Stimulated activated naive B cell treated with anti-CD40 and anti-IgM and Interleukin-4, amounts not matched to agents 10 μg/mL and 1 μg/mL and 100 μg/mL, for 72 hours (primary cell): ENCODE measurements at regions not wholly inside any gene's neighbourhood (a gene's known extent, or its start where the extent isn't known, plus 50 kb on each side); places are given as distances from the start of the nearest gene placed in this dataset.
"Not testable (repeated sequence)": the region's sequence is repeated elsewhere in the genome, so short reads cannot be mapped to it uniquely, and the experiment has no call there.

Source experiments
- ATAC-seq, 2 donors: fragments of 150-1000 bp; cut with Tn5 transposase; replicated peaks; 2 replicates each; pipeline ENCODE4 v1.10.0; 2021; ENCODE audit warnings: moderate library complexity in 1 of 2
- DNase-seq: peaks from one replicate; pipeline ENCODE4 v3.0.0; 2021
- H3K27ac Mint-ChIP-seq: one replicate; pipeline ENCODE4 v1.8.0; 2022; ENCODE audit warnings: mild to moderate bottlenecking, mixed read lengths
- H3K27me3 Mint-ChIP-seq, 2 donors: one replicate each; pipeline ENCODE4 v1.8.0; 2022; ENCODE audit warnings: mixed read lengths in 2 of 2
- H3K36me3 Mint-ChIP-seq, 2 donors: one replicate each; pipeline ENCODE4 v1.8.0; 2022; ENCODE audit warnings: mixed read lengths in 2 of 2, mild to moderate bottlenecking in 1 of 2
- H3K4me1 Mint-ChIP-seq, 2 donors: one replicate each; pipeline ENCODE4 v1.8.0; 2022; ENCODE audit warnings: mixed read lengths in 2 of 2, mild to moderate bottlenecking in 1 of 2
- H3K4me3 Mint-ChIP-seq, 2 donors: one replicate each; pipeline ENCODE4 v1.8.0; 2022; ENCODE audit warnings: mild to moderate bottlenecking in 2 of 2, mixed read lengths in 2 of 2, moderate library complexity in 1 of 2
- H3K9me3 Mint-ChIP-seq, 2 donors: one replicate each; pipeline ENCODE4 v1.8.0; 2022; ENCODE audit warnings: mixed read lengths in 2 of 2, mild to moderate bottlenecking in 1 of 2

GRCh38 chr5:14039576-14039975, 95.1 kb upstream of the DNAH5 start:
- ATAC-seq = no peak
- H3K27me3 Mint-ChIP-seq = peaks cover 33 to 39% of the 10 kb centered on the region in 2 donors
- H3K36me3 Mint-ChIP-seq = no peaks in the 10 kb centered on the region
- peaks cover 0 to 5% of the 10 kb centered on the region in 2 donors for H3K4me1 Mint-ChIP-seq
- no peaks in the 10 kb centered on the region for H3K9me3 Mint-ChIP-seq
- H3K27ac Mint-ChIP-seq = no peak overlapping the region
- no peak for DNase-seq
- no peak overlapping the region for H3K4me3 Mint-ChIP-seq

- no peak for DNase-seq
- ATAC-seq = no peak
- Mint-ChIP-seq H3K4me1 (peaks cover 0 to 3% of the 10 kb centered on the region in 2 donors), H3K9me3 (no peaks in the 10 kb centered on the region), H3K27me3 (peaks cover 38 to 40% of the 10 kb centered on the region in 2 donors), H3K27ac (no peak overlapping the region), H3K36me3 (no peaks in the 10 kb centered on the region), H3K4me3 (no peak overlapping the region)
Observed at GRCh38 chr5:14039063-14039462, 94.6 kb upstream of the DNAH5 start.

- no peak for ATAC-seq
- peaks cover 39 to 40% of the 10 kb centered on the region in 2 donors for H3K27me3 Mint-ChIP-seq
- no peak for DNase-seq
Observed at GRCh38 chr5:14038341-14038959, 94.0 kb upstream of the DNAH5 start.

GRCh38 chr5:14036947-14037346, 92.5 kb upstream of the DNAH5 start:
- DNase-seq (no peak), ATAC-seq (no peak)
- Mint-ChIP-seq H3K4me1 (peaks cover 0 to 3% of the 10 kb centered on the region in 2 donors), H3K9me3 (no peaks in the 10 kb centered on the region), H3K27ac (no peak overlapping the region), H3K36me3 (no peaks in the 10 kb centered on the region), H3K27me3 (peaks cover 28 to 38% of the 10 kb centered on the region in 2 donors), H3K4me3 (no peak overlapping the region)

More at GRCh38 chr5:14038341-14038959, 94.0 kb upstream of the DNAH5 start:
- H3K27ac Mint-ChIP-seq = no peak overlapping the region
- H3K4me1 Mint-ChIP-seq = peaks cover 0 to 3% of the 10 kb centered on the region in 2 donors
- H3K4me3 Mint-ChIP-seq = no peak overlapping the region
- no peaks in the 10 kb centered on the region for H3K9me3 Mint-ChIP-seq
- no peaks in the 10 kb centered on the region for H3K36me3 Mint-ChIP-seq

GRCh38 chr5:14036514-14036913, 92.0 kb upstream of the DNAH5 start:
- Mint-ChIP-seq H3K4me3 (no peak overlapping the region), H3K9me3 (no peaks in the 10 kb centered on the region), H3K36me3 (no peaks in the 10 kb centered on the region), H3K27me3 (peaks cover 28 to 34% of the 10 kb centered on the region in 2 donors), H3K4me1 (peaks cover 0 to 3% of the 10 kb centered on the region in 2 donors), H3K27ac (no peak overlapping the region)
- no peak for DNase-seq
- ATAC-seq = no peak

- Mint-ChIP-seq H3K4me3 (no peak overlapping the region), H3K36me3 (no peaks in the 10 kb centered on the region), H3K4me1 (peaks cover 0 to 3% of the 10 kb centered on the region in 2 donors), H3K27me3 (peaks cover 28 to 29% of the 10 kb centered on the region in 2 donors), H3K9me3 (no peaks in the 10 kb centered on the region), H3K27ac (no peak overlapping the region)
- DNase-seq (no peak), ATAC-seq (peak; percentile 34 to 59)
Observed at GRCh38 chr5:14035859-14036503, 91.5 kb upstream of the DNAH5 start.

GRCh38 chr5:14034963-14035362, 90.5 kb upstream of the DNAH5 start:
- no peaks in the 10 kb centered on the region for H3K36me3 Mint-ChIP-seq
- H3K4me3 Mint-ChIP-seq = no peak overlapping the region

GRCh38 chr5:14032918-14033317, 88.4 kb upstream of the DNAH5 start:
- ATAC-seq (no peak), DNase-seq (no peak)
- no peak overlapping the region for H3K27ac Mint-ChIP-seq
- peaks cover 16 to 33% of the 10 kb centered on the region in 2 donors for H3K27me3 Mint-ChIP-seq
- peaks cover 0 to 3% of the 10 kb centered on the region in 2 donors for H3K4me1 Mint-ChIP-seq
- no peak overlapping the region for H3K4me3 Mint-ChIP-seq
- H3K36me3 Mint-ChIP-seq = no peaks in the 10 kb centered on the region
- peaks cover 0 to 2% of the 10 kb centered on the region in 2 donors for H3K9me3 Mint-ChIP-seq

More at GRCh38 chr5:14034963-14035362, 90.5 kb upstream of the DNAH5 start:
- no peaks in the 10 kb centered on the region for H3K9me3 Mint-ChIP-seq
- peaks cover 28 to 32% of the 10 kb centered on the region in 2 donors for H3K27me3 Mint-ChIP-seq
- ATAC-seq (no peak), DNase-seq (no peak)
- no peak overlapping the region for H3K27ac Mint-ChIP-seq
- peaks cover 0 to 3% of the 10 kb centered on the region in 2 donors for H3K4me1 Mint-ChIP-seq

- peaks cover 0 to 3% of the 10 kb centered on the region in 2 donors for H3K9me3 Mint-ChIP-seq
- no peaks in the 10 kb centered on the region for H3K4me1 Mint-ChIP-seq
- H3K36me3 Mint-ChIP-seq = no peaks in the 10 kb centered on the region
- peaks cover 4 to 21% of the 10 kb centered on the region in 2 donors for H3K27me3 Mint-ChIP-seq
- H3K4me3 Mint-ChIP-seq = no peak overlapping the region
- no peak overlapping the region for H3K27ac Mint-ChIP-seq
- DNase-seq = no peak
- ATAC-seq = peak in 1 of 2 donors; percentile 18
Observed at GRCh38 chr5:14028938-14029584, 84.6 kb upstream of the DNAH5 start.

GRCh38 chr5:14028188-14028587, 83.7 kb upstream of the DNAH5 start:
- peaks cover 8 to 25% of the 10 kb centered on the region in 2 donors for H3K27me3 Mint-ChIP-seq
- no peak for ATAC-seq
- no peaks in the 10 kb centered on the region for H3K4me1 Mint-ChIP-seq
- H3K4me3 Mint-ChIP-seq = no peak overlapping the region
- DNase-seq = no peak
- peaks cover 0 to 3% of the 10 kb centered on the region in 2 donors for H3K9me3 Mint-ChIP-seq
- no peaks in the 10 kb centered on the region for H3K36me3 Mint-ChIP-seq
- no peak overlapping the region for H3K27ac Mint-ChIP-seq

- Mint-ChIP-seq H3K36me3 (no peaks in the 10 kb centered on the region), H3K27ac (no peak overlapping the region), H3K4me3 (no peak overlapping the region), H3K9me3 (peaks cover 0 to 3% of the 10 kb centered on the region in 2 donors), H3K4me1 (no peaks in the 10 kb centered on the region), H3K27me3 (peaks cover 8 to 24% of the 10 kb centered on the region in 2 donors)
- ATAC-seq = no peak
- no peak for DNase-seq
Observed at GRCh38 chr5:14025569-14026286, 81.2 kb upstream of the DNAH5 start.

- ATAC-seq = no peak
- H3K9me3 Mint-ChIP-seq = peaks cover 0 to 1% of the 10 kb centered on the region in 2 donors
- H3K4me1 Mint-ChIP-seq = no peaks in the 10 kb centered on the region
- H3K27ac Mint-ChIP-seq = no peak overlapping the region
- DNase-seq = no peak
- H3K4me3 Mint-ChIP-seq = no peak overlapping the region
- H3K27me3 Mint-ChIP-seq = peaks cover 13 to 17% of the 10 kb centered on the region in 2 donors
- no peaks in the 10 kb centered on the region for H3K36me3 Mint-ChIP-seq
Observed at GRCh38 chr5:14022971-14023370, 78.5 kb upstream of the DNAH5 start.

GRCh38 chr5:14020944-14021343, 76.5 kb upstream of the DNAH5 start:
- not testable (repeated sequence) for H3K27ac Mint-ChIP-seq

GRCh38 chr5:14019768-14020290, 75.3 kb upstream of the DNAH5 start:
- no peak overlapping the region for H3K4me3 Mint-ChIP-seq
- peaks cover 17 to 25% of the 10 kb centered on the region in 2 donors for H3K27me3 Mint-ChIP-seq
- no peaks in the 10 kb centered on the region for H3K9me3 Mint-ChIP-seq
- DNase-seq (no peak), ATAC-seq (no peak)
- H3K4me1 Mint-ChIP-seq = no peaks in the 10 kb centered on the region
- H3K27ac Mint-ChIP-seq = no peak overlapping the region
- H3K36me3 Mint-ChIP-seq = no peaks in the 10 kb centered on the region

More at GRCh38 chr5:14020944-14021343, 76.5 kb upstream of the DNAH5 start:
- not testable (repeated sequence) for H3K9me3 Mint-ChIP-seq, H3K4me3 Mint-ChIP-seq, ATAC-seq, H3K36me3 Mint-ChIP-seq, H3K4me1 Mint-ChIP-seq, DNase-seq
- H3K27me3 Mint-ChIP-seq = peaks cover 17 to 18% of the 10 kb centered on the region in 2 donors
